ENCODE measurements at regions not wholly inside any gene's neighbourhood (a gene's known extent, or its start where the extent isn't known, plus 50 kb on each side); places are given as distances from the start of the nearest gene placed in this dataset.

DNA sequence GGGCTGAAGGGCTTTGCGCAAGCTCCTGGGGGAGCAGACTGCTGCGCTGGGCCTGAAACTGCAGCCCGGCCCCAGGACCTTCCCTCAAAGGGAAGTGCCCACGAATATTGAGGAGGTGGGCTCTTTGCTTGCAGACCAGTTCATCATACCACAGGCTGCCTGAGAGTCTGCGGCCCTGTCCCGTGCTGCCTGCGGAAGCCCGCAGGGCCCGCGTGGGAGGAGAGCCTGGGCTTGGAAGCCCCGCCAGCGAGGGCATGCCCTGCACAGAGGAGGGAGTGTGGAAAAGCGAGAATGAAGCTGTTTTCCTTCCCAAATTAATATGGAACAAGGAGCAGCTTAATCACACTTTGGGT, 83.6 kb upstream of the MKI67 start:
- TF ChIP-seq, protein P1, sequence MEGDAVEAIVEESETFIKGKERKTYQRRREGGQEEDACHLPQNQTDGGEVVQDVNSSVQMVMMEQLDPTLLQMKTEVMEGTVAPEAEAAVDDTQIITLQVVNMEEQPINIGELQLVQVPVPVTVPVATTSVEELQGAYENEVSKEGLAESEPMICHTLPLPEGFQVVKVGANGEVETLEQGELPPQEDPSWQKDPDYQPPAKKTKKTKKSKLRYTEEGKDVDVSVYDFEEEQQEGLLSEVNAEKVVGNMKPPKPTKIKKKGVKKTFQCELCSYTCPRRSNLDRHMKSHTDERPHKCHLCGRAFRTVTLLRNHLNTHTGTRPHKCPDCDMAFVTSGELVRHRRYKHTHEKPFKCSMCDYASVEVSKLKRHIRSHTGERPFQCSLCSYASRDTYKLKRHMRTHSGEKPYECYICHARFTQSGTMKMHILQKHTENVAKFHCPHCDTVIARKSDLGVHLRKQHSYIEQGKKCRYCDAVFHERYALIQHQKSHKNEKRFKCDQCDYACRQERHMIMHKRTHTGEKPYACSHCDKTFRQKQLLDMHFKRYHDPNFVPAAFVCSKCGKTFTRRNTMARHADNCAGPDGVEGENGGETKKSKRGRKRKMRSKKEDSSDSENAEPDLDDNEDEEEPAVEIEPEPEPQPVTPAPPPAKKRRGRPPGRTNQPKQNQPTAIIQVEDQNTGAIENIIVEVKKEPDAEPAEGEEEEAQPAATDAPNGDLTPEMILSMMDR (IDR thresholded peaks at IDR 0.05 in 2 of 3, conservative IDR thresholded peaks at IDR 0.05 in 1 of 3; ENCODE audit: borderline replicate concordance in 1 of 3, insufficient read depth in 1 of 3, low read depth in 2 of 3, low read length in 2 of 3) = no peak
- TF ChIP-seq POLR2A (IDR thresholded peaks at IDR 0.05; ENCODE audit: borderline replicate concordance, extremely low read depth, insufficient read depth, insufficient read length) = no peak
- TF ChIP-seq ZFX (IDR thresholded peaks at IDR 0.05) = no peak
- no peak for TF ChIP-seq SP1 (IDR thresholded peaks at IDR 0.05; ENCODE audit: low read depth)
- TF ChIP-seq EZH2phosphoT487 (IDR thresholded peaks at IDR 0.05; ENCODE audit: borderline replicate concordance) = no peak
- TF ChIP-seq YY1 (IDR thresholded peaks at IDR 0.05; ENCODE audit: extremely low read depth, insufficient replicate concordance, low read depth, low read length) = no peak
- TF ChIP-seq TCF7L2 (IDR thresholded peaks at IDR 0.05; ENCODE audit: borderline replicate concordance, extremely low read depth, insufficient read depth, insufficient read length) = no peak
- TF ChIP-seq RAD21 (IDR thresholded peaks at IDR 0.05; ENCODE audit: low read depth) = no peak
- no peak for TF ChIP-seq EZH2 (IDR thresholded peaks at IDR 0.05)
- TF ChIP-seq POLR2AphosphoS5 (IDR thresholded peaks at IDR 0.05; ENCODE audit: low read depth, low read length) = no peak
- no peak for TF ChIP-seq ZNF274 (IDR thresholded peaks at IDR 0.05; ENCODE audit: low read depth, low read length)
